ENCODE measurements at regions not wholly inside any gene's neighbourhood (a gene's known extent, or its start where the extent isn't known, plus 50 kb on each side); places are given as distances from the start of the nearest gene placed in this dataset.

DNA sequence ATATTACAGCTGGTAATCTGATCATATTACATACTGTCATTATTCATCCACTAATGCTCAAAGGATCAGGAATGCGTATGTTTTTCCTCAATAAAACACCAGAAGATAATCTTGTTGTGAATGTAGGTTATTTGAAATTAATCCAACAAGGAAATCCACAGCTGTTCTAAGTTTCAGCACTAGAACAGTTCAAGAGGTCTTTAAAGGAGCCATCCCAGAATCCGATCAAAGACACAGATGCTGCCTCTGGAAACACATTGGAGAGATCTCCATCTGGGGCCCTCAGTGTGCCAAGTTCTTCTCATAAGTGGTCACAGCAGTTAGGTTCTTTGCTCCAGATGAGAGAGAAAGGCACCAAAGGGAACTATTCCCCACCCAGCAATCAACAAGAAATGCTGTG is 1955.1 kb upstream of the RAG2 start:
- TF ChIP-seq CTCF (IDR thresholded peaks at IDR 0.05) (no peak), POLR2A (IDR thresholded peaks at IDR 0.05) (no peak), POLR2AphosphoS5 (IDR thresholded peaks at IDR 0.05) (no peak), EP300 (IDR thresholded peaks at IDR 0.05) (no peak)

All from stomach (tissue), 4 donors.